Kidney epithelial cell (primary cell): ENCODE measurements at regions not wholly inside any gene's neighbourhood (a gene's known extent, or its start where the extent isn't known, plus 50 kb on each side); places are given as distances from the start of the nearest gene placed in this dataset.

ENCODE experiments used
- DNase-seq: peaks from one replicate; pipeline ENCODE4 v3.0.0-alpha.2; 2010; ENCODE audit warnings: low read depth
- H3K27me3 ChIP-seq: 2 replicates; pipeline ENCODE4 v1.6.0; 2011; ENCODE audit warnings: low read length; ENCODE audit not compliant: control insufficient read depth, insufficient read depth
- H3K36me3 ChIP-seq: 2 replicates; pipeline ENCODE4 v1.5.1; 2011; ENCODE audit warnings: low read length; ENCODE audit not compliant: control insufficient read depth, insufficient read depth
- H3K4me3 ChIP-seq: 2 replicates; pipeline ENCODE4 v1.5.1; 2011; ENCODE audit warnings: low read depth, mild to moderate bottlenecking, control low read depth, low read length
- TF ChIP-seq, protein P1 (sequence below): IDR thresholded peaks from 2 replicates; pipeline ENCODE4 v1.5.1; 2011; ENCODE audit warnings: mild to moderate bottlenecking, moderate library complexity, low read length, control low read depth, inconsistent platforms; ENCODE audit not compliant: insufficient read depth, poor library complexity, severe bottlenecking

GRCh38 chr4:181176306-181176705, 1066.9 kb upstream of the TENM3 start:
- no peak for DNase-seq
- H3K36me3 ChIP-seq: no peaks in the 10 kb centered on the region
- TF ChIP-seq, protein P1, sequence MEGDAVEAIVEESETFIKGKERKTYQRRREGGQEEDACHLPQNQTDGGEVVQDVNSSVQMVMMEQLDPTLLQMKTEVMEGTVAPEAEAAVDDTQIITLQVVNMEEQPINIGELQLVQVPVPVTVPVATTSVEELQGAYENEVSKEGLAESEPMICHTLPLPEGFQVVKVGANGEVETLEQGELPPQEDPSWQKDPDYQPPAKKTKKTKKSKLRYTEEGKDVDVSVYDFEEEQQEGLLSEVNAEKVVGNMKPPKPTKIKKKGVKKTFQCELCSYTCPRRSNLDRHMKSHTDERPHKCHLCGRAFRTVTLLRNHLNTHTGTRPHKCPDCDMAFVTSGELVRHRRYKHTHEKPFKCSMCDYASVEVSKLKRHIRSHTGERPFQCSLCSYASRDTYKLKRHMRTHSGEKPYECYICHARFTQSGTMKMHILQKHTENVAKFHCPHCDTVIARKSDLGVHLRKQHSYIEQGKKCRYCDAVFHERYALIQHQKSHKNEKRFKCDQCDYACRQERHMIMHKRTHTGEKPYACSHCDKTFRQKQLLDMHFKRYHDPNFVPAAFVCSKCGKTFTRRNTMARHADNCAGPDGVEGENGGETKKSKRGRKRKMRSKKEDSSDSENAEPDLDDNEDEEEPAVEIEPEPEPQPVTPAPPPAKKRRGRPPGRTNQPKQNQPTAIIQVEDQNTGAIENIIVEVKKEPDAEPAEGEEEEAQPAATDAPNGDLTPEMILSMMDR: no peak

GRCh38 chr4:181181331-181181730, 1061.9 kb upstream of the TENM3 start:
- no peaks in the 10 kb centered on the region for H3K27me3 ChIP-seq
- no peak for DNase-seq
- no peaks in the 10 kb centered on the region for H3K36me3 ChIP-seq
- TF ChIP-seq, protein P1: no peak
- no peak overlapping the region for H3K4me3 ChIP-seq

More at GRCh38 chr4:181176306-181176705, 1066.9 kb upstream of the TENM3 start:
- H3K27me3 ChIP-seq: no peaks in the 10 kb centered on the region
- no peak overlapping the region for H3K4me3 ChIP-seq

GRCh38 chr4:181189751-181190150, 1053.5 kb upstream of the TENM3 start:
- Histone ChIP-seq H3K4me3 (no peak overlapping the region), H3K27me3 (no peaks in the 10 kb centered on the region), H3K36me3 (no peaks in the 10 kb centered on the region)
- DNase-seq: no peak
- TF ChIP-seq, protein P1: no peak

DNA sequence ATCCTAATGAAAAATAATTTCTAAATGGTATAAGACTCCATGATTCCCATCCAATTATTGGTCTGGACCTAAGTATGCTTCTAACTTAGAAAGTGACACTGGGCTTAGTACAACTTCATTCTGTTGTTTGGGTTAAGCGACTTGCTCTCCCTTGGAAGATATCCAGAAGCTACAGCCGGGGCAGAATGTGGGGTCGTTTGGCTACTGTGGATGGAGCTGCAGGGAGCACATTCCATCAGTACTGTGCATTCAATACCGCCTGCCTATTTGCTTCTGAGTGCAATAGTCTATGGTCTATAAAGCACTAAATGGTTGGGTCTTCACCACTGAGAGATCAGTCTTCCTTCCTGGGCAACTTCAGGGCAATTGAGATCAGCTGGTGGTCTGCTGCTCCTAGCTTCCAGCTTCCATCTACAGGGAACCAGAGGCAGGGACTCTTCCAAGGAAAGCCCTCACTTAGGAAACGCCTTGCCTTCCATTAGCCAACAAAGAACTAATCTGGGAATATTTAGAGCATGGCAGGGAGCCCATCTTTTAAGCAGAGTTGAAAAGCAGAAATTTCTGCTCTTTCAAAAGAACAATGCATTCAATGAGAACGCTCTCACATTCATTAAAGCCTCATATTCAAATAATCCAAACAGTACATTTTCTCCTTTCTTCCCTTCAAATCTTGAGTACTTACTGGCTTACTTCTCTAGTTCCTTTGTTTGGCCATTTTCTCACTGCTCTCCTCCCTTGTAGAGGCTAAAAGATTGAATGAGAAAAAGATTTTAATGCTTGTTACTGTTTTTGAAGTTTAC, 1049.9 kb upstream of the TENM3 start:
- H3K4me3 ChIP-seq: no peak overlapping the region
- H3K27me3 ChIP-seq: no peaks in the 10 kb centered on the region
- TF ChIP-seq, protein P1: no peak
- DNase-seq: no peak
- H3K36me3 ChIP-seq: no peaks in the 10 kb centered on the region

DNA sequence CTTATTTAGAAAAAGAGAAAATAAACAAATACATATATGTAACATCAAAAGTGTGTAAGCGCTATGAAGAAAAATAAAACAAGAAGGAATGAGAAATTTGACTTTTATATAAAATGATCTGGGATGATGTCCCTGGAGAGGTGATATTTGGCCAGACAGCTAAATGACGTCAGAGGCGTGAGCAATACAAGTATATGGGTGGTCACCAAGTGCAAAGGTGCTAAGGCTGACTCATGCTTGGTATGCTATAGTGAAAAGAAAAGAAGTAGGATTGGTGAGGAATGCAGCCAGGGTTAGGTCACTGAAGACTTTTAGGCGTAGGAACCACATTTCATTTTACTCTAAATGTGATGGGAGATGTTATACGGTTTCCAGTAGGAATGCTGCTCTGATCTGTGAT, 1049.1 kb upstream of the TENM3 start:
- no peaks in the 10 kb centered on the region for H3K36me3 ChIP-seq
- no peaks in the 10 kb centered on the region for H3K27me3 ChIP-seq
- no peak overlapping the region for H3K4me3 ChIP-seq
- TF ChIP-seq, protein P1: no peak
- DNase-seq: no peak

DNA sequence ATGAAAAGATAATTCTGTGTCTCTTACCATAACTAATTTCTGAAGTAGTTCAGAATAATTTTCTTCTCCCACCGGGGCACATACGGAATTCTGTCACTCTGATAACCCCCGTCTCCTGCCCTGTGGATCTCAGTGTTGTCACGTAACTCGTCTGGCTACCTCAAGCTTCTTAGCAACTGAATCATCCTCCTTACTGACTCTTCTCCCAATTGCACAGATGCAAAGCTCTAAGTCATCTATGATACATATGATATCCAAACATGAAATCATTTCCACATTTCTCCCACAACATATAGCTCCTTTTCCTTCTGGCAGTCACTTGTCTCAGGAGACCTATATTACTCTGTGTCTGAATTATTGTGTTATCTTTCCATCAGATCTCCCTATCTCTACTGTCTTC, 1043.1 kb upstream of the TENM3 start:
- Histone ChIP-seq H3K36me3 (no peaks in the 10 kb centered on the region), H3K27me3 (no peaks in the 10 kb centered on the region), H3K4me3 (no peak overlapping the region)
- DNase-seq: no peak
- TF ChIP-seq, protein P1: no peak
